HepG2 (cell line): ENCODE measurements at regions not wholly inside any gene's neighbourhood (a gene's known extent, or its start where the extent isn't known, plus 50 kb on each side); places are given as distances from the start of the nearest gene placed in this dataset.

Experiments
- JDP2 ChIP-seq: sonication (generic); formaldehyde crosslinking; IDR thresholded peaks from 2 replicates; pipeline ENCODE4 v1.8.1; 2022; ENCODE audit warnings: missing genetic modification reagents, borderline replicate concordance
- KMT2A ChIP-seq: sonication (generic); formaldehyde crosslinking; IDR thresholded peaks from 2 replicates; pipeline ENCODE4 v1.4.0; 2020; ENCODE audit warnings: missing genetic modification reagents
- MXD4 ChIP-seq: IDR thresholded peaks from 2 replicates; pipeline ENCODE4 v1.6.1; 2016; ENCODE audit warnings: mild to moderate bottlenecking, missing biosample characterization, missing genetic modification reagents
- NFATC3 ChIP-seq: sonication (generic); formaldehyde crosslinking; IDR thresholded peaks from 2 replicates; pipeline ENCODE4 v1.5.1; 2020; ENCODE audit warnings: mild to moderate bottlenecking, missing genetic modification reagents
- NFRKB ChIP-seq: fragments of 450-650 bp; IDR thresholded peaks from 2 replicates; pipeline ENCODE4 v1.6.1; 2017
- RAD51 ChIP-seq: fragments of 450-650 bp; IDR thresholded peaks from 2 replicates; pipeline ENCODE4 v1.6.1; 2016; ENCODE audit warnings: borderline replicate concordance
- SIN3B ChIP-seq: fragments of 150-350 bp; IDR thresholded peaks from 2 replicates; pipeline ENCODE4 v1.6.1; 2014; ENCODE audit warnings: low read length
- TAF15 ChIP-seq: fragments of 200-400 bp; formaldehyde crosslinking; IDR thresholded peaks from one replicate; pipeline ENCODE4 v1.6.1; 2018; ENCODE audit warnings: mild to moderate bottlenecking, low read depth, low read length; ENCODE audit not compliant: poor library complexity, severe bottlenecking
- TOPORS ChIP-seq: sonication (generic); formaldehyde crosslinking; IDR thresholded peaks from 2 replicates; pipeline ENCODE4 v1.8.0; 2023; ENCODE audit warnings: mild to moderate bottlenecking, missing genetic modification reagents
- ZNF20 ChIP-seq: sonication (generic); formaldehyde crosslinking; IDR thresholded peaks from 2 replicates; pipeline ENCODE4 v1.4.0; 2020; ENCODE audit warnings: mild to moderate bottlenecking, moderate library complexity, missing genetic modification reagents
- ZNF773 ChIP-seq: sonication (generic); formaldehyde crosslinking; IDR thresholded peaks from 2 replicates; pipeline ENCODE4 v1.4.0; 2020; ENCODE audit warnings: missing genetic modification reagents, borderline replicate concordance
- TF ChIP-seq, protein P1 (sequence below): sonication (generic); formaldehyde crosslinking; IDR thresholded peaks from 2 replicates; pipeline ENCODE4 v1.4.0; 2020; ENCODE audit warnings: missing genetic modification reagents
- TF ChIP-seq, protein P2 (sequence below): sonication (generic); formaldehyde crosslinking; conservative IDR thresholded peaks from 2 replicates; pipeline ENCODE4 v1.8.0; 2022; ENCODE audit warnings: mild to moderate bottlenecking, moderate library complexity, missing genetic modification reagents
- TF ChIP-seq, protein P3 (sequence below): sonication (generic); formaldehyde crosslinking; IDR thresholded peaks from 2 replicates; pipeline ENCODE4 v1.8.1; 2023; ENCODE audit warnings: missing genetic modification reagents, inconsistent platforms, borderline replicate concordance
- TF ChIP-seq, protein P4 (sequence below): IDR thresholded peaks from 2 replicates; pipeline ENCODE4 v1.6.1; 2016
- TF ChIP-seq, protein P5 (sequence below): sonication (generic); formaldehyde crosslinking; IDR thresholded peaks from 2 replicates; pipeline ENCODE4 v1.4.0; 2020; ENCODE audit warnings: missing genetic modification reagents, mild to moderate bottlenecking, borderline replicate concordance

DNA sequence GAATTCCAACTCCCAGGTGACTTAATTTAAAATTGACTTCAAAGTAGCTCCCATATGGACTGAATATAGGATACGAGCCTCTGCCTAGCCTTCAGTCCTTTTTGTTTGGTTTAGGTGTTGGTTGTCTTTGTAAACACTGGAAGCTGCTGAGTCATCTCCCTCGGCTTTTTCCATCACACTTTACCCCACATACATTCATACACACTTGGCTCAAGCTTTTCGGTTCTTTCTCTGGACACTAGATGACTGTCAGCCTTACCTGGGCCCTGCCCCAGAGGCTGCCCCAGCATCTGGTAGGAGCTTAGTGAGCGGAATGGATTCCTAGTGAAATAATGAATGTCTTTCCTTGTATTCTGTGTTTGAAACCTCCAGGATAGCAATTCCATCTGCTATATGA is 201.5 kb upstream of the IL12A start (continued):
- no peak for TF ChIP-seq ZNF20 (CRISPR knock-in tag)
- no peak for TF ChIP-seq ZNF773 (CRISPR knock-in tag)
- TF ChIP-seq, protein P1, sequence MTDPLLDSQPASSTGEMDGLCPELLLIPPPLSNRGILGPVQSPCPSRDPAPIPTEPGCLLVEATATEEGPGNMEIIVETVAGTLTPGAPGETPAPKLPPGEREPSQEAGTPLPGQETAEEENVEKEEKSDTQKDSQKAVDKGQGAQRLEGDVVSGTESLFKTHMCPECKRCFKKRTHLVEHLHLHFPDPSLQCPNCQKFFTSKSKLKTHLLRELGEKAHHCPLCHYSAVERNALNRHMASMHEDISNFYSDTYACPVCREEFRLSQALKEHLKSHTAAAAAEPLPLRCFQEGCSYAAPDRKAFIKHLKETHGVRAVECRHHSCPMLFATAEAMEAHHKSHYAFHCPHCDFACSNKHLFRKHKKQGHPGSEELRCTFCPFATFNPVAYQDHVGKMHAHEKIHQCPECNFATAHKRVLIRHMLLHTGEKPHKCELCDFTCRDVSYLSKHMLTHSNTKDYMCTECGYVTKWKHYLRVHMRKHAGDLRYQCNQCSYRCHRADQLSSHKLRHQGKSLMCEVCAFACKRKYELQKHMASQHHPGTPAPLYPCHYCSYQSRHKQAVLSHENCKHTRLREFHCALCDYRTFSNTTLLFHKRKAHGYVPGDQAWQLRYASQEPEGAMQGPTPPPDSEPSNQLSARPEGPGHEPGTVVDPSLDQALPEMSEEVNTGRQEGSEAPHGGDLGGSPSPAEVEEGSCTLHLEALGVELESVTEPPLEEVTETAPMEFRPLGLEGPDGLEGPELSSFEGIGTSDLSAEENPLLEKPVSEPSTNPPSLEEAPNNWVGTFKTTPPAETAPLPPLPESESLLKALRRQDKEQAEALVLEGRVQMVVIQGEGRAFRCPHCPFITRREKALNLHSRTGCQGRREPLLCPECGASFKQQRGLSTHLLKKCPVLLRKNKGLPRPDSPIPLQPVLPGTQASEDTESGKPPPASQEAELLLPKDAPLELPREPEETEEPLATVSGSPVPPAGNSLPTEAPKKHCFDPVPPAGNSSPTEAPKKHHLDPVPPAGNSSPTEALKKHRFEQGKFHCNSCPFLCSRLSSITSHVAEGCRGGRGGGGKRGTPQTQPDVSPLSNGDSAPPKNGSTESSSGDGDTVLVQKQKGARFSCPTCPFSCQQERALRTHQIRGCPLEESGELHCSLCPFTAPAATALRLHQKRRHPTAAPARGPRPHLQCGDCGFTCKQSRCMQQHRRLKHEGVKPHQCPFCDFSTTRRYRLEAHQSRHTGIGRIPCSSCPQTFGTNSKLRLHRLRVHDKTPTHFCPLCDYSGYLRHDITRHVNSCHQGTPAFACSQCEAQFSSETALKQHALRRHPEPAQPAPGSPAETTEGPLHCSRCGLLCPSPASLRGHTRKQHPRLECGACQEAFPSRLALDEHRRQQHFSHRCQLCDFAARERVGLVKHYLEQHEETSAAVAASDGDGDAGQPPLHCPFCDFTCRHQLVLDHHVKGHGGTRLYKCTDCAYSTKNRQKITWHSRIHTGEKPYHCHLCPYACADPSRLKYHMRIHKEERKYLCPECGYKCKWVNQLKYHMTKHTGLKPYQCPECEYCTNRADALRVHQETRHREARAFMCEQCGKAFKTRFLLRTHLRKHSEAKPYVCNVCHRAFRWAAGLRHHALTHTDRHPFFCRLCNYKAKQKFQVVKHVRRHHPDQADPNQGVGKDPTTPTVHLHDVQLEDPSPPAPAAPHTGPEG = no peak
- no peak for TF ChIP-seq JDP2
- TF ChIP-seq, protein P2, sequence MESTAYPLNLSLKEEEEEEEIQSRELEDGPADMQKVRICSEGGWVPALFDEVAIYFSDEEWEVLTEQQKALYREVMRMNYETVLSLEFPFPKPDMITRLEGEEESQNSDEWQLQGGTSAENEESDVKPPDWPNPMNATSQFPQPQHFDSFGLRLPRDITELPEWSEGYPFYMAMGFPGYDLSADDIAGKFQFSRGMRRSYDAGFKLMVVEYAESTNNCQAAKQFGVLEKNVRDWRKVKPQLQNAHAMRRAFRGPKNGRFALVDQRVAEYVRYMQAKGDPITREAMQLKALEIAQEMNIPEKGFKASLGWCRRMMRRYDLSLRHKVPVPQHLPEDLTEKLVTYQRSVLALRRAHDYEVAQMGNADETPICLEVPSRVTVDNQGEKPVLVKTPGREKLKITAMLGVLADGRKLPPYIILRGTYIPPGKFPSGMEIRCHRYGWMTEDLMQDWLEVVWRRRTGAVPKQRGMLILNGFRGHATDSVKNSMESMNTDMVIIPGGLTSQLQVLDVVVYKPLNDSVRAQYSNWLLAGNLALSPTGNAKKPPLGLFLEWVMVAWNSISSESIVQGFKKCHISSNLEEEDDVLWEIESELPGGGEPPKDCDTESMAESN (CRISPR knock-in tag) = no peak
- TF ChIP-seq RAD51 = no peak
- TF ChIP-seq, protein P3, sequence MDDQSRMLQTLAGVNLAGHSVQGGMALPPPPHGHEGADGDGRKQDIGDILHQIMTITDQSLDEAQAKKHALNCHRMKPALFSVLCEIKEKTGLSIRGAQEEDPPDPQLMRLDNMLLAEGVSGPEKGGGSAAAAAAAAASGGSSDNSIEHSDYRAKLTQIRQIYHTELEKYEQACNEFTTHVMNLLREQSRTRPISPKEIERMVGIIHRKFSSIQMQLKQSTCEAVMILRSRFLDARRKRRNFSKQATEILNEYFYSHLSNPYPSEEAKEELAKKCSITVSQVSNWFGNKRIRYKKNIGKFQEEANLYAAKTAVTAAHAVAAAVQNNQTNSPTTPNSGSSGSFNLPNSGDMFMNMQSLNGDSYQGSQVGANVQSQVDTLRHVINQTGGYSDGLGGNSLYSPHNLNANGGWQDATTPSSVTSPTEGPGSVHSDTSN (CRISPR knock-in tag) = no peak
- no peak for TF ChIP-seq TAF15
- TF ChIP-seq, protein P4, sequence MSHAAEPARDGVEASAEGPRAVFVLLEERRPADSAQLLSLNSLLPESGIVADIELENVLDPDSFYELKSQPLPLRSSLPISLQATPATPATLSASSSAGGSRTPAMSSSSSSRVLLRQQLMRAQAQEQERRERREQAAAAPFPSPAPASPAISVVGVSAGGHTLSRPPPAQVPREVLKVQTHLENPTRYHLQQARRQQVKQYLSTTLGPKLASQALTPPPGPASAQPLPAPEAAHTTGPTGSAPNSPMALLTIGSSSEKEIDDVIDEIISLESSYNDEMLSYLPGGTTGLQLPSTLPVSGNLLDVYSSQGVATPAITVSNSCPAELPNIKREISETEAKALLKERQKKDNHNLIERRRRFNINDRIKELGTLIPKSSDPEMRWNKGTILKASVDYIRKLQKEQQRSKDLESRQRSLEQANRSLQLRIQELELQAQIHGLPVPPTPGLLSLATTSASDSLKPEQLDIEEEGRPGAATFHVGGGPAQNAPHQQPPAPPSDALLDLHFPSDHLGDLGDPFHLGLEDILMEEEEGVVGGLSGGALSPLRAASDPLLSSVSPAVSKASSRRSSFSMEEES (CRISPR knock-in tag) = no peak
- no peak for TF ChIP-seq TOPORS (CRISPR knock-in tag)
- no peak for TF ChIP-seq MXD4 (CRISPR knock-in tag)
- no peak for TF ChIP-seq NFRKB
- TF ChIP-seq SIN3B = no peak
- TF ChIP-seq, protein P5, sequence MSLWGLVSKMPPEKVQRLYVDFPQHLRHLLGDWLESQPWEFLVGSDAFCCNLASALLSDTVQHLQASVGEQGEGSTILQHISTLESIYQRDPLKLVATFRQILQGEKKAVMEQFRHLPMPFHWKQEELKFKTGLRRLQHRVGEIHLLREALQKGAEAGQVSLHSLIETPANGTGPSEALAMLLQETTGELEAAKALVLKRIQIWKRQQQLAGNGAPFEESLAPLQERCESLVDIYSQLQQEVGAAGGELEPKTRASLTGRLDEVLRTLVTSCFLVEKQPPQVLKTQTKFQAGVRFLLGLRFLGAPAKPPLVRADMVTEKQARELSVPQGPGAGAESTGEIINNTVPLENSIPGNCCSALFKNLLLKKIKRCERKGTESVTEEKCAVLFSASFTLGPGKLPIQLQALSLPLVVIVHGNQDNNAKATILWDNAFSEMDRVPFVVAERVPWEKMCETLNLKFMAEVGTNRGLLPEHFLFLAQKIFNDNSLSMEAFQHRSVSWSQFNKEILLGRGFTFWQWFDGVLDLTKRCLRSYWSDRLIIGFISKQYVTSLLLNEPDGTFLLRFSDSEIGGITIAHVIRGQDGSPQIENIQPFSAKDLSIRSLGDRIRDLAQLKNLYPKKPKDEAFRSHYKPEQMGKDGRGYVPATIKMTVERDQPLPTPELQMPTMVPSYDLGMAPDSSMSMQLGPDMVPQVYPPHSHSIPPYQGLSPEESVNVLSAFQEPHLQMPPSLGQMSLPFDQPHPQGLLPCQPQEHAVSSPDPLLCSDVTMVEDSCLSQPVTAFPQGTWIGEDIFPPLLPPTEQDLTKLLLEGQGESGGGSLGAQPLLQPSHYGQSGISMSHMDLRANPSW (CRISPR knock-in tag) = no peak
- TF ChIP-seq NFATC3 (CRISPR knock-in tag) = no peak
- TF ChIP-seq KMT2A (CRISPR knock-in tag) = no peak
